GM12892 (cell line): ENCODE measurements at regions not wholly inside any gene's neighbourhood (a gene's known extent, or its start where the extent isn't known, plus 50 kb on each side); places are given as distances from the start of the nearest gene placed in this dataset.

Source experiments
- POLR2A ChIP-seq: IDR thresholded peaks from 2 replicates; pipeline ENCODE4 v1.6.1; 2011; ENCODE audit warnings: low read depth, low read length, control low read depth
- POLR2AphosphoS5 ChIP-seq: IDR thresholded peaks from 2 replicates; pipeline ENCODE4 v1.6.1; 2011; ENCODE audit warnings: low read depth, low read length, control low read depth

GRCh38 chr10:126849646-126850045, 55.6 kb upstream of the DOCK1 start:
- no peak for TF ChIP-seq POLR2A
- TF ChIP-seq POLR2AphosphoS5, result no peak
